Activated CD4-positive, alpha-beta T cell treated with anti-CD3 and anti-CD28 coated beads for 4 hours (primary cell): ENCODE measurements at regions not wholly inside any gene's neighbourhood (a gene's known extent, or its start where the extent isn't known, plus 50 kb on each side); places are given as distances from the start of the nearest gene placed in this dataset.
"Not testable (repeated sequence)": the region's sequence is repeated elsewhere in the genome, so short reads cannot be mapped to it uniquely, and the experiment has no call there.

Experiments
- DNase-seq, 2 donors: peaks; one replicate each; pipeline ENCODE4 v3.0.0-alpha.2; 2020

- DNase-seq: no peak
Observed at GRCh38 chr5:159543326-159543725, 213.0 kb upstream of the IL12B start.

- DNase-seq: no peak
Observed at GRCh38 chr5:159545156-159545555, 214.9 kb upstream of the IL12B start.

- no peak for DNase-seq
Observed at GRCh38 chr5:159547466-159548195, 217.3 kb upstream of the IL12B start.

- no peak for DNase-seq
Observed at GRCh38 chr5:159548517-159548916, 218.2 kb upstream of the IL12B start.

GRCh38 chr5:159549046-159549445, 218.8 kb upstream of the IL12B start:
- DNase-seq: no peak

GRCh38 chr5:159550951-159551350, 220.7 kb upstream of the IL12B start:
- no peak for DNase-seq

GRCh38 chr5:159552751-159553150, 222.5 kb upstream of the IL12B start:
- no peak for DNase-seq

GRCh38 chr5:159553792-159554191, 223.5 kb upstream of the IL12B start:
- no peak for DNase-seq

GRCh38 chr5:159555084-159555483, 224.8 kb upstream of the IL12B start:
- no peak for DNase-seq

- no peak for DNase-seq
Observed at GRCh38 chr5:159559337-159559736, 229.1 kb upstream of the IL12B start.

- DNase-seq: no peak
Observed at GRCh38 chr5:159560088-159560487, 229.8 kb upstream of the IL12B start.

- DNase-seq: no peak
Observed at GRCh38 chr5:159564031-159564430, 233.7 kb upstream of the IL12B start.

- no peak for DNase-seq
Observed at GRCh38 chr5:159566832-159567231, 236.5 kb upstream of the IL12B start.

- DNase-seq: no peak
Observed at GRCh38 chr5:159567461-159567860, 237.2 kb upstream of the IL12B start.

GRCh38 chr5:159571501-159572244, 241.4 kb upstream of the IL12B start:
- DNase-seq: no peak

GRCh38 chr5:159576902-159577301, 246.6 kb upstream of the IL12B start:
- no peak for DNase-seq

GRCh38 chr5:159581502-159582249, 251.4 kb upstream of the IL12B start:
- DNase-seq: no peak

GRCh38 chr5:159582756-159583541, 252.7 kb upstream of the IL12B start:
- no peak for DNase-seq

- no peak for DNase-seq
Observed at GRCh38 chr5:159586921-159587320, 256.6 kb upstream of the IL12B start.

GRCh38 chr5:159588941-159589340, 258.7 kb upstream of the IL12B start:
- DNase-seq: no peak

- no peak for DNase-seq
Observed at GRCh38 chr5:159593518-159594073, 263.3 kb upstream of the IL12B start.

GRCh38 chr5:159595561-159595960, 265.3 kb upstream of the IL12B start:
- DNase-seq: not testable (repeated sequence)

- DNase-seq: no peak
Observed at GRCh38 chr5:159601216-159601615, 270.9 kb upstream of the IL12B start.
